ENCODE measurements at regions not wholly inside any gene's neighbourhood (a gene's known extent, or its start where the extent isn't known, plus 50 kb on each side); places are given as distances from the start of the nearest gene placed in this dataset.
A peak's percentile ranks its signal among the peaks of the same experiment; 100 is the strongest.
"Not testable (repeated sequence)": the region's sequence is repeated elsewhere in the genome, so short reads cannot be mapped to it uniquely, and the experiment has no call there.

- DNase-seq = not testable (repeated sequence)
These were observed 142.0 kb upstream of the TBL1XR1 start for GRCh38 chr3:177339220-177339703.

GRCh38 chr3:177340243-177340830 is 143.1 kb upstream of the TBL1XR1 start:
- no peak for DNase-seq

GRCh38 chr3:177341736-177342419 is 144.6 kb upstream of the TBL1XR1 start:
- DNase-seq = no peak

GRCh38 chr3:177343122-177343625 is 145.9 kb upstream of the TBL1XR1 start:
- no peak for DNase-seq

GRCh38 chr3:177345049-177345972 is 148.0 kb upstream of the TBL1XR1 start:
- DNase-seq = peak; percentile 57 to 68

GRCh38 chr3:177345973-177346503 is 148.8 kb upstream of the TBL1XR1 start:
- DNase-seq = no peak

GRCh38 chr3:177346878-177347277 is 149.6 kb upstream of the TBL1XR1 start:
- no peak for DNase-seq

GRCh38 chr3:177347611-177348010 is 150.3 kb upstream of the TBL1XR1 start:
- DNase-seq = no peak

- DNase-seq = no peak
These were observed 151.7 kb upstream of the TBL1XR1 start for GRCh38 chr3:177348974-177349373.

- DNase-seq = no peak
These were observed 152.1 kb upstream of the TBL1XR1 start for GRCh38 chr3:177349384-177349783.

GRCh38 chr3:177350121-177350520 is 152.8 kb upstream of the TBL1XR1 start:
- no peak for DNase-seq

GRCh38 chr3:177351206-177351605 is 153.9 kb upstream of the TBL1XR1 start:
- no peak for DNase-seq

- peak in 1 of 2 donors; percentile 47 for DNase-seq
These were observed 154.5 kb upstream of the TBL1XR1 start for GRCh38 chr3:177351757-177352158.

- DNase-seq = no peak
These were observed 155.1 kb upstream of the TBL1XR1 start for GRCh38 chr3:177352424-177352823.

GRCh38 chr3:177353140-177353539 is 155.9 kb upstream of the TBL1XR1 start:
- DNase-seq = no peak

GRCh38 chr3:177353879-177354278 is 156.6 kb upstream of the TBL1XR1 start:
- not testable (repeated sequence) for DNase-seq

GRCh38 chr3:177354466-177354865 is 157.2 kb upstream of the TBL1XR1 start:
- no peak for DNase-seq

GRCh38 chr3:177356113-177356512 is 158.8 kb upstream of the TBL1XR1 start:
- DNase-seq = no peak

GRCh38 chr3:177356952-177357351 is 159.7 kb upstream of the TBL1XR1 start:
- DNase-seq = no peak

- peak in 1 of 2 donors; percentile 30 for DNase-seq
These were observed 160.2 kb upstream of the TBL1XR1 start for GRCh38 chr3:177357352-177358090.

- DNase-seq = peak; percentile 83 to 88
These were observed 161.1 kb upstream of the TBL1XR1 start for GRCh38 chr3:177358091-177358976.
